ENCODE measurements at regions not wholly inside any gene's neighbourhood (a gene's known extent, or its start where the extent isn't known, plus 50 kb on each side); places are given as distances from the start of the nearest gene placed in this dataset.

DNA sequence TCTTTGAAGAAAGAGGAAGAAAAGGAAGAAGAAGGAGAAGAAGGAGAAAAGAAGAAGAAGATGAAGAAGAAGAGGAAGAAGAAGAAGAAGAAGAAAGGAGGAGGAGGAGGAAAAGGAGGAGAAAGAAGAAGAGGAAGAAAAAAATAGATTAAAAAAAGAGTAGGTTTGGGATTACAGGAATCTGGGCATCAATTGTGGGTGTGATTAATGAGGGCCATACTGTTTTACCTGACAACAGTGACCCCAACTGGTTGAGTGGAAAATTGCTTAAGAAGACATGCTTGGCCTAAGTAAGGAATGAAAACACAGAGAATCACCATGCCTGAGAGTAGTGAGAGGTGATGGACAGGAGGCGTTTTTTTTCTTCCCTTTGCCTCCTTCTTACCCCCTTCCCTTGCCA is 114.6 kb downstream of the FAM170A start:
- Histone ChIP-seq H3K4me3 (no peak overlapping the region), H3K27ac (no peak overlapping the region), H3K4me1 (replicated peaks in 1 of 2) (no peaks in the 10 kb centered on the region), H3K36me3 (replicated peaks in 1 of 2) (no peaks in the 10 kb centered on the region), H3K27me3 (no peaks in the 10 kb centered on the region), H3K9me3 (replicated peaks in 1 of 3) (no peaks in the 10 kb centered on the region)
- 19 to 31% (median 20%) methylated on average over 1 of the region's 1 CpG for WGBS, 4 donors
- intact Hi-C loops (cut with DNase I): no loop called here
- TF ChIP-seq, protein P1, sequence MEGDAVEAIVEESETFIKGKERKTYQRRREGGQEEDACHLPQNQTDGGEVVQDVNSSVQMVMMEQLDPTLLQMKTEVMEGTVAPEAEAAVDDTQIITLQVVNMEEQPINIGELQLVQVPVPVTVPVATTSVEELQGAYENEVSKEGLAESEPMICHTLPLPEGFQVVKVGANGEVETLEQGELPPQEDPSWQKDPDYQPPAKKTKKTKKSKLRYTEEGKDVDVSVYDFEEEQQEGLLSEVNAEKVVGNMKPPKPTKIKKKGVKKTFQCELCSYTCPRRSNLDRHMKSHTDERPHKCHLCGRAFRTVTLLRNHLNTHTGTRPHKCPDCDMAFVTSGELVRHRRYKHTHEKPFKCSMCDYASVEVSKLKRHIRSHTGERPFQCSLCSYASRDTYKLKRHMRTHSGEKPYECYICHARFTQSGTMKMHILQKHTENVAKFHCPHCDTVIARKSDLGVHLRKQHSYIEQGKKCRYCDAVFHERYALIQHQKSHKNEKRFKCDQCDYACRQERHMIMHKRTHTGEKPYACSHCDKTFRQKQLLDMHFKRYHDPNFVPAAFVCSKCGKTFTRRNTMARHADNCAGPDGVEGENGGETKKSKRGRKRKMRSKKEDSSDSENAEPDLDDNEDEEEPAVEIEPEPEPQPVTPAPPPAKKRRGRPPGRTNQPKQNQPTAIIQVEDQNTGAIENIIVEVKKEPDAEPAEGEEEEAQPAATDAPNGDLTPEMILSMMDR (IDR thresholded peaks at IDR 0.05): peak in 3 of 6 experiments; percentile 15 to 28 (median 18)
- TF ChIP-seq POLR2A (IDR thresholded peaks at IDR 0.05): no peak
- no peak for DNase-seq

DNA sequence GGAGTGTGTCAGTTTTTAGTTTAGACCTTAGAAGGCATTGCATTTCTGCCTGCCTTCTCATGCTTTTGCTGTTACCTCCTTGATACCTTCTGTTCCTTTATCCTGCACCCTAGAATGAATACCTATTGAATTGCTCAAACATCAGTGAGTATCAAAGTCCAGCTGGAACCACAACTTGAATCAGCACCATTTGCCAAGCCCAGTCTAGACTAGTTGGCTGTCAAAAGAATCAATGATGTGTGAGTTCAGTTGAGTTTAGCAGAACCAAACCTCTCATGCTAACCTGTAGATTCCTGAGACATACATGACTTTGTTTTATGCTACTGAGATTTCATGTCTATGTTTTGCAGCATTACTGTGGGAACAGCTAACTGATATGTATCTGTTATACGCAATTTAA is 116.6 kb downstream of the FAM170A start:
- no peaks in the 10 kb centered on the region for H3K27me3 ChIP-seq
- 80 to 94% (median 85%) methylated on average over 1 of the region's 1 CpG for WGBS, 4 donors
- H3K27ac ChIP-seq: no peak overlapping the region
- H3K4me3 ChIP-seq: no peak overlapping the region
- no peaks in the 10 kb centered on the region for H3K9me3 ChIP-seq (replicated peaks in 1 of 3)
- H3K4me1 ChIP-seq (replicated peaks in 1 of 2): no peaks in the 10 kb centered on the region
- no peak for DNase-seq
- TF ChIP-seq POLR2A (IDR thresholded peaks at IDR 0.05): no peak
- H3K36me3 ChIP-seq (replicated peaks in 1 of 2): no peaks in the 10 kb centered on the region
- intact Hi-C loops (cut with DNase I): no loop called here

DNA sequence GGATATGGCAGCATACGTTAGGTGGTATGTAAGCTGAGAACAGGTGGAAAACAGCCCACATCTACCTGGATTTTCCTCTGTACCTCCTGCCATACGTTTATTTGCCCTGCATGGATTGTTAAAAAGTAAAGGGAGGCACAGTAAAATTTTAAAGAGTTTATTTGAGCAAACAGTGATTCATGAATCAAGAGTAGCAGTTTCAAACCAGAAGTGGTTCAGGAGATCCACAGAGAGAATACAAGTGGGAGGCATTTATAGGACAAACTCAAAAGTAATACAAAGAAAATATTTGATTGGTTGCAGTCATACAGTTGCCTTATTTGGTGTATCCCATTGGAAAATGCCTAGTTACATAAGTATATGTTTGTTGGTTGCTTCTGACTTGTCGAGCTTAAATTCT is 117.6 kb downstream of the FAM170A start:
- DNase-seq: no peak
- no peaks in the 10 kb centered on the region for H3K36me3 ChIP-seq (replicated peaks in 1 of 2)
- H3K4me3 ChIP-seq: no peak overlapping the region
- H3K9me3 ChIP-seq (replicated peaks in 1 of 3): no peaks in the 10 kb centered on the region
- H3K27ac ChIP-seq: no peak overlapping the region
- TF ChIP-seq POLR2A (IDR thresholded peaks at IDR 0.05): no peak
- TF ChIP-seq, protein P1 (IDR thresholded peaks at IDR 0.05): no peak
- intact Hi-C loops (cut with DNase I): no loop called here
- 62 to 73% (median 67%) methylated on average over 3 of the region's 3 CpGs for WGBS, 4 donors
- H3K4me1 ChIP-seq (replicated peaks in 1 of 2): no peaks in the 10 kb centered on the region
- no peaks in the 10 kb centered on the region for H3K27me3 ChIP-seq

DNA sequence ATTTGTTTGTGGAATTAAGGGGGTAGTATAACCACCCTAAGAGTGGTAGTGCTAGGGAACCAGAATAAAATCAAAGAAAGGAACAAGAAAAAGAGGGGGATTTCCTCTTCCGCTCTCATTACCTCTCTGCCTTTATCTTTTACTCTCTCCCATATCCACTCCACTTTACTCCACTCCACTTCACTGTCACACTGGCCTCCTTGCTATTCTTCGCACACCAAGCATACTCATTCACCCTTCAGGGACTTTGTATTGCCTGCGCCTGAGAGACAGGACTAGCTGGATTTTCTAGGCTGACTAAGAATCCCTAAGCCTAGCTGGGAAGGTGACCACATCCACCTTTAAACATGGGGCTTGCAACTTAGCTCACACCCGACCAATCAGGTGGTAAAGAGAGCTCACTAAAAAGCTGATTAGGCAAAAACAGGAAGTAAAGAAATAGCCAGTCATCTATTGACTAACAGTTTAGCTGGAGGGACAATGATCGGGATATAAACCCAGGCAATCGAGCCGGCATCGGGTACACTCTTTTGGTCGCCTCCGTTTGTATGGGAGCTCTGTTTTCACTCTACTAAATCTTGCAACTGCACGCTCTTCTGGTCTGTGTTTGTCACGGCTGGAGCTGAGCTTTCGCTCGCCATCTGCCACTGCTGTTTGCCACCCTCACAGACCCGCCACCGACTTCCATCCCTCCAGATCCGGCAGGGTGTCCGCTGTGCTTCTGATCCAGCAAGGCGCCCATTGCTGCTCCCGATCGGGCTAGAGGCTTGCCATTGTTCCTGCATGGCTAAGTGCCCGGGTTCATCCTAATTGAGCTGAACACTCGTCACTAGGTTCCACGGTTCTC is 121.8 kb downstream of the FAM170A start:
- 88 to 96% (median 89%) methylated on average over 24 of the region's 24 CpGs for WGBS, 4 donors
- Histone ChIP-seq H3K36me3 (replicated peaks in 1 of 2) (no peaks in the 10 kb centered on the region), H3K4me1 (replicated peaks in 1 of 2) (no peaks in the 10 kb centered on the region), H3K9me3 (replicated peaks in 1 of 3) (no peaks in the 10 kb centered on the region), H3K4me3 (no peak overlapping the region), H3K27ac (no peak overlapping the region), H3K27me3 (no peaks in the 10 kb centered on the region)
- TF ChIP-seq, protein P1 (IDR thresholded peaks at IDR 0.05): no peak
- TF ChIP-seq POLR2A (IDR thresholded peaks at IDR 0.05): no peak
- intact Hi-C loops (cut with DNase I): no loop called here
- no peak for DNase-seq

DNA sequence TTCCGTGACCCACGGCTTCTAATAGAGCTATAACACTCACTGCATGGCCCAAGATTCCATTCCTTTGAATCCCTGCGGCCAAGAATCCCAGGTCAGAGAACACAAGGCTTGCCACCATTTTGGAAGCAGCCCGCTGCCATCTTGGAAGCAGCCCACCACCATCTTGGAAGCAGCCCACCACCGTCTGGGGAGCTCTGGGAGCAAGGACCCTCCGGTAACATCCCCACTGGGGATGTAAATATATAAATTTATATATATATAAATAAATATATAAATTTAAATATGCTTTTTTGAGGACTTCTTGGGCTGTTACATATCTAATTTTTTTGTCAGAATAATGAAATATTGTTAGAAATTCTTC is 122.4 kb downstream of the FAM170A start:
- no peak overlapping the region for H3K27ac ChIP-seq
- H3K9me3 ChIP-seq (replicated peaks in 1 of 3): no peaks in the 10 kb centered on the region
- no peak for TF ChIP-seq POLR2A (IDR thresholded peaks at IDR 0.05)
- TF ChIP-seq, protein P1 (IDR thresholded peaks at IDR 0.05): no peak
- H3K4me3 ChIP-seq: no peak overlapping the region
- intact Hi-C loops (cut with DNase I): no loop called here
- WGBS, 4 donors: 66 to 75% (median 69%) methylated on average over 6 of the region's 6 CpGs
- DNase-seq: no peak
- no peaks in the 10 kb centered on the region for H3K4me1 ChIP-seq (replicated peaks in 1 of 2)
- H3K36me3 ChIP-seq (replicated peaks in 1 of 2): no peaks in the 10 kb centered on the region
- H3K27me3 ChIP-seq: no peaks in the 10 kb centered on the region
